Nephron progenitor cell (in vitro differentiated cells): ENCODE measurements at regions not wholly inside any gene's neighbourhood (a gene's known extent, or its start where the extent isn't known, plus 50 kb on each side); places are given as distances from the start of the nearest gene placed in this dataset.

Source experiments
- DNase-seq: peaks from one replicate; pipeline ENCODE4 v3.0.0; 2021
- H3K27ac Mint-ChIP-seq: 2 replicates; pipeline ENCODE4 v1.8.0; 2021; ENCODE audit warnings: mild to moderate bottlenecking, moderate library complexity, mixed read lengths
- H3K27me3 Mint-ChIP-seq: 2 replicates; pipeline ENCODE4 v1.8.0; 2021; ENCODE audit warnings: mild to moderate bottlenecking, low read depth, mixed read lengths; ENCODE audit not compliant: poor library complexity
- H3K36me3 Mint-ChIP-seq: 2 replicates; pipeline ENCODE4 v1.8.0; 2021; ENCODE audit warnings: low read depth, mixed read lengths
- H3K4me1 Mint-ChIP-seq: 2 replicates; pipeline ENCODE4 v1.8.0; 2021; ENCODE audit warnings: mixed read lengths
- H3K4me3 Mint-ChIP-seq: 2 replicates; pipeline ENCODE4 v1.8.0; 2021; ENCODE audit warnings: mild to moderate bottlenecking, moderate library complexity, mixed read lengths
- H3K9me3 Mint-ChIP-seq: 2 replicates; pipeline ENCODE4 v1.8.0; 2021; ENCODE audit warnings: mild to moderate bottlenecking, moderate library complexity, mixed read lengths
- TF ChIP-seq, protein P1 (sequence below): fragments of 200-600 bp; sonication (generic); IDR thresholded peaks from 2 replicates; pipeline ENCODE4 v1.5.0; 2021; ENCODE audit warnings: antibody characterized with exemption

GRCh38 chr7:17535776-17536175, 237.3 kb downstream of the AHR start:
- no peaks in the 10 kb centered on the region for H3K4me1 Mint-ChIP-seq
- H3K4me3 Mint-ChIP-seq, result no peak overlapping the region
- no peaks in the 10 kb centered on the region for H3K9me3 Mint-ChIP-seq
- no peak overlapping the region for H3K27ac Mint-ChIP-seq
- no peaks in the 10 kb centered on the region for H3K27me3 Mint-ChIP-seq
- DNase-seq, result no peak
- H3K36me3 Mint-ChIP-seq, result no peaks in the 10 kb centered on the region
- TF ChIP-seq, protein P1, sequence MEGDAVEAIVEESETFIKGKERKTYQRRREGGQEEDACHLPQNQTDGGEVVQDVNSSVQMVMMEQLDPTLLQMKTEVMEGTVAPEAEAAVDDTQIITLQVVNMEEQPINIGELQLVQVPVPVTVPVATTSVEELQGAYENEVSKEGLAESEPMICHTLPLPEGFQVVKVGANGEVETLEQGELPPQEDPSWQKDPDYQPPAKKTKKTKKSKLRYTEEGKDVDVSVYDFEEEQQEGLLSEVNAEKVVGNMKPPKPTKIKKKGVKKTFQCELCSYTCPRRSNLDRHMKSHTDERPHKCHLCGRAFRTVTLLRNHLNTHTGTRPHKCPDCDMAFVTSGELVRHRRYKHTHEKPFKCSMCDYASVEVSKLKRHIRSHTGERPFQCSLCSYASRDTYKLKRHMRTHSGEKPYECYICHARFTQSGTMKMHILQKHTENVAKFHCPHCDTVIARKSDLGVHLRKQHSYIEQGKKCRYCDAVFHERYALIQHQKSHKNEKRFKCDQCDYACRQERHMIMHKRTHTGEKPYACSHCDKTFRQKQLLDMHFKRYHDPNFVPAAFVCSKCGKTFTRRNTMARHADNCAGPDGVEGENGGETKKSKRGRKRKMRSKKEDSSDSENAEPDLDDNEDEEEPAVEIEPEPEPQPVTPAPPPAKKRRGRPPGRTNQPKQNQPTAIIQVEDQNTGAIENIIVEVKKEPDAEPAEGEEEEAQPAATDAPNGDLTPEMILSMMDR, result no peak

GRCh38 chr7:17544401-17544800, 245.9 kb downstream of the AHR start:
- Mint-ChIP-seq H3K36me3 (no peaks in the 10 kb centered on the region), H3K4me3 (no peak overlapping the region), H3K27me3 (no peaks in the 10 kb centered on the region), H3K4me1 (no peaks in the 10 kb centered on the region), H3K27ac (no peak overlapping the region), H3K9me3 (no peaks in the 10 kb centered on the region)
- TF ChIP-seq, protein P1, result no peak
- DNase-seq, result no peak

GRCh38 chr7:17545348-17545747, 246.9 kb downstream of the AHR start:
- H3K4me1 Mint-ChIP-seq, result no peaks in the 10 kb centered on the region
- H3K36me3 Mint-ChIP-seq, result no peaks in the 10 kb centered on the region
- H3K4me3 Mint-ChIP-seq, result no peak overlapping the region
- H3K27me3 Mint-ChIP-seq, result no peaks in the 10 kb centered on the region
- no peaks in the 10 kb centered on the region for H3K9me3 Mint-ChIP-seq
- H3K27ac Mint-ChIP-seq, result no peak overlapping the region
- TF ChIP-seq, protein P1, result no peak
- DNase-seq, result no peak

DNA sequence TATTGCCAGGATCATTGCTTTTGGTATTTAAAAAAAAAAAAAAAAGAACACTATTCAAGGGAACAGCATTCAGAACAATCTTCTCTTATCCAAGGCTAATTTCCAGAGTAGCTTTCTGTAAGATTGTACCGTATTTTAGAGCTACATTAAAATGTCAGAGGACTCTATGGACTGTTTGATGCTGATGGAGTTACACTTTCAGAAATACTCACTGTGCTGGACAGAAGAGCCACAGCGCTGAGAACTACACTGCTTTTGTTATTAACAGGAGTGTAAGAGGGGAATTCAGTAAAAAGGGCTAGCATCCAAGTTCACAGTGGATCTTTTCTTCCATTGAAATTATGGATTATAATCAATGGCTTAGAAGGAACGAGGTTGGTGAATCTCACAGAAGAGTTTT, 247.7 kb downstream of the AHR start:
- no peak for DNase-seq
- H3K9me3 Mint-ChIP-seq, result no peaks in the 10 kb centered on the region
- H3K36me3 Mint-ChIP-seq, result no peaks in the 10 kb centered on the region
- TF ChIP-seq, protein P1, result no peak
- H3K27ac Mint-ChIP-seq, result no peak overlapping the region
- no peaks in the 10 kb centered on the region for H3K4me1 Mint-ChIP-seq
- H3K27me3 Mint-ChIP-seq, result no peaks in the 10 kb centered on the region
- no peak overlapping the region for H3K4me3 Mint-ChIP-seq

- Mint-ChIP-seq H3K27me3 (no peaks in the 10 kb centered on the region), H3K27ac (no peak overlapping the region), H3K4me1 (no peaks in the 10 kb centered on the region), H3K36me3 (no peaks in the 10 kb centered on the region), H3K9me3 (no peaks in the 10 kb centered on the region), H3K4me3 (no peak overlapping the region)
- DNase-seq, result no peak
- TF ChIP-seq, protein P1, result no peak
Measured at GRCh38 chr7:17546592-17546991, 248.1 kb downstream of the AHR start.

- Mint-ChIP-seq H3K4me3 (no peak overlapping the region), H3K27me3 (no peaks in the 10 kb centered on the region)
- DNase-seq, result no peak
Measured at GRCh38 chr7:17548014-17548653, 249.7 kb downstream of the AHR start.

More at GRCh38 chr7:17548014-17548653, 249.7 kb downstream of the AHR start:
- H3K27ac Mint-ChIP-seq, result no peak overlapping the region
- H3K36me3 Mint-ChIP-seq, result no peaks in the 10 kb centered on the region
- TF ChIP-seq, protein P1, result no peak
- no peaks in the 10 kb centered on the region for H3K9me3 Mint-ChIP-seq
- no peaks in the 10 kb centered on the region for H3K4me1 Mint-ChIP-seq
